H1 (cell line): ENCODE measurements at regions not wholly inside any gene's neighbourhood (a gene's known extent, or its start where the extent isn't known, plus 50 kb on each side); places are given as distances from the start of the nearest gene placed in this dataset.

Experiments used
- CTCF ChIA-PET: fragments of 300-600 bp; sonication (Branson Sonifier 250); formaldehyde crosslinking; loops from one replicate; lab custom pipeline; 2021; ENCODE audit not compliant: partially characterized antibody; lab: Charles Lee
- POLR2A ChIA-PET: fragments of 300-600 bp; sonication (Branson Sonifier 250); formaldehyde crosslinking; loops from one replicate; lab custom pipeline; 2021; ENCODE audit warnings: inconsistent platforms; ENCODE audit not compliant: partially characterized antibody; lab: Charles Lee
- DNase-seq, 2 experiments: peaks; one replicate each; pipeline versions ENCODE4 v3.0.0 to v3.0.0-alpha.2; 2010 to 2022; ENCODE audit warnings: low spot score in 2 of 2, low read depth in 1 of 2, mixed read lengths in 1 of 2
- FAIRE-seq: peaks from 2 replicates; lab custom pipeline; 2011; peaks lifted over from hg19 to GRCh38; lab: Jason Lieb, UNC
- H2AFZ ChIP-seq: 2 replicates; pipeline ENCODE4 v1.8.1; 2012; ENCODE audit warnings: low read length, inconsistent platforms
- H2AK5ac ChIP-seq: 2 replicates; pipeline ENCODE4 v1.6.1; 2013; ENCODE audit warnings: low read depth, low read length
- H2BK120ac ChIP-seq: replicated peaks from 2 replicates; pipeline ENCODE3; 2013; ENCODE audit warnings: low read depth, low read length, inconsistent platforms
- H2BK12ac ChIP-seq: 2 replicates; pipeline ENCODE4 v1.6.1; 2013; ENCODE audit warnings: low read depth, low read length
- H2BK15ac ChIP-seq: 2 replicates; pipeline ENCODE4 v1.6.1; 2013; ENCODE audit warnings: low read length
- H2BK20ac ChIP-seq: 2 replicates; pipeline ENCODE4 v1.6.1; 2013; ENCODE audit warnings: low read length
- H2BK5ac ChIP-seq: 2 replicates; pipeline ENCODE4 v1.6.1; 2013; ENCODE audit warnings: low read depth, low read length
- H3K14ac ChIP-seq: 2 replicates; pipeline ENCODE4 v1.6.1; 2013; ENCODE audit warnings: inconsistent platforms; ENCODE audit not compliant: insufficient read length
- H3K18ac ChIP-seq: 2 replicates; pipeline ENCODE4 v1.6.1; 2013; ENCODE audit warnings: low read length; ENCODE audit errors: extremely low read depth
- H3K23ac ChIP-seq: 2 replicates; pipeline ENCODE4 v1.6.1; 2013; ENCODE audit warnings: inconsistent platforms; ENCODE audit not compliant: insufficient read length
- H3K23me2 ChIP-seq: 2 replicates; pipeline ENCODE4 v1.6.1; 2013; ENCODE audit warnings: low read depth, low read length
- H3K27ac ChIP-seq: 2 replicates; pipeline ENCODE4 v1.6.1; 2011; ENCODE audit warnings: low read depth, low read length, inconsistent platforms
- H3K27me3 ChIP-seq, 4 experiments: replicated peaks in 1 of 4; 1 replicate in 1 of 4; 2 replicates in 3 of 4; pipeline versions ENCODE4 v1.6.1 to v1.8.1; 2011 to 2013; ENCODE audit warnings: low read length in 3 of 4, mild to moderate bottlenecking in 3 of 4, inconsistent platforms in 2 of 4, mixed read lengths in 2 of 4, moderate library complexity in 1 of 4; ENCODE audit not compliant: control insufficient read depth in 3 of 4, insufficient read depth in 3 of 4; ENCODE audit errors: extremely low read depth in 1 of 4
- H3K36me3 ChIP-seq, 4 experiments: 2 replicates each; pipeline versions ENCODE4 v1.6.1 to v1.8.1; 2011 to 2013; ENCODE audit warnings: mild to moderate bottlenecking in 4 of 4, low read length in 3 of 4, moderate library complexity in 2 of 4, control low read depth in 1 of 4, inconsistent platforms in 1 of 4; ENCODE audit not compliant: insufficient read depth in 4 of 4, control insufficient read depth in 2 of 4
- H3K4ac ChIP-seq: replicated peaks from 2 replicates; pipeline ENCODE3; 2013; ENCODE audit warnings: low read length, low read depth, mixed read lengths, inconsistent platforms; ENCODE audit not compliant: insufficient read length
- H3K4me1 ChIP-seq, 4 experiments: replicated peaks in 1 of 4; 1 replicate in 1 of 4; 2 replicates in 3 of 4; pipeline versions ENCODE4 v1.6.1 to v1.8.1; 2011 to 2013; ENCODE audit warnings: low read length in 3 of 4, inconsistent platforms in 2 of 4, mixed read lengths in 1 of 4; ENCODE audit not compliant: insufficient read depth in 4 of 4, control insufficient read depth in 3 of 4
- H3K4me2 ChIP-seq, 2 experiments: 2 replicates each; pipeline versions ENCODE4 v1.6.1 to v1.8.1; 2011 to 2013; ENCODE audit warnings: low read depth in 2 of 2, low read length in 2 of 2, control low read depth in 1 of 2, inconsistent platforms in 1 of 2, mild to moderate bottlenecking in 1 of 2; ENCODE audit not compliant: insufficient read depth in 1 of 2
- H3K4me3 ChIP-seq, 4 experiments: fragments of 200-600, 300-600 bp in 1 of 4; sonication (generic), shearing (Covaris generic), sonication (Bioruptor Twin) in 1 of 4; 2 replicates each; pipeline versions ENCODE4 v1.5.1 to v1.8.1; 2011 to 2016; ENCODE audit warnings: low read length in 4 of 4, low read depth in 3 of 4, control low read depth in 2 of 4, inconsistent platforms in 2 of 4, mild to moderate bottlenecking in 2 of 4, mixed read lengths in 1 of 4, moderate library complexity in 1 of 4; ENCODE audit not compliant: insufficient read depth in 2 of 4; ENCODE audit errors: extremely low read depth in 1 of 4
- H3K56ac ChIP-seq: replicated peaks from 2 replicates; pipeline ENCODE3; 2013; ENCODE audit warnings: low read depth, mild to moderate bottlenecking, mixed read lengths, low read length, inconsistent platforms; ENCODE audit not compliant: insufficient read length
- H3K79me1 ChIP-seq: 2 replicates; pipeline ENCODE4 v1.6.1; 2013; ENCODE audit warnings: low read depth, low read length, control low read depth
- H3K79me2 ChIP-seq, 2 experiments: 2 replicates each; pipeline versions ENCODE4 v1.6.1 to v1.8.1; 2012 to 2013; ENCODE audit warnings: low read length in 2 of 2, mild to moderate bottlenecking in 2 of 2, inconsistent platforms in 1 of 2; ENCODE audit not compliant: insufficient read depth in 2 of 2, control insufficient read depth in 1 of 2
- H3K9ac ChIP-seq, 4 experiments: replicated peaks in 1 of 4; 1 replicate in 1 of 4; 2 replicates in 3 of 4; pipeline versions ENCODE4 v1.6.1 to v1.8.1; 2011 to 2013; ENCODE audit warnings: low read depth in 3 of 4, low read length in 3 of 4, control low read depth in 2 of 4, mild to moderate bottlenecking in 2 of 4, moderate library complexity in 2 of 4, inconsistent platforms in 1 of 4; ENCODE audit errors: extremely low read depth in 1 of 4
- H3K9me3 ChIP-seq, 2 experiments: 2 replicates each; pipeline versions ENCODE4 v1.6.1 to v1.8.1; 2012 to 2013; ENCODE audit warnings: mild to moderate bottlenecking in 2 of 2, moderate library complexity in 2 of 2, control low read depth in 1 of 2, inconsistent platforms in 1 of 2, low read depth in 1 of 2, low read length in 1 of 2, mixed read lengths in 1 of 2; ENCODE audit not compliant: insufficient read depth in 2 of 2
- H4K20me1 ChIP-seq, 2 experiments: replicated peaks in 1 of 2; 2 replicates each; pipeline versions ENCODE3 to v1.8.1; 2011 to 2013; ENCODE audit warnings: inconsistent platforms in 2 of 2, low read length in 2 of 2, mild to moderate bottlenecking in 1 of 2; ENCODE audit not compliant: insufficient read depth in 2 of 2, control insufficient read depth in 1 of 2
- H4K5ac ChIP-seq: 2 replicates; pipeline ENCODE4 v1.6.1; 2013; ENCODE audit warnings: low read length, low read depth, mixed read lengths, inconsistent platforms; ENCODE audit not compliant: insufficient read length
- H4K8ac ChIP-seq: 2 replicates; pipeline ENCODE4 v1.8.0; 2013; ENCODE audit warnings: mild to moderate bottlenecking, moderate library complexity, low read length, inconsistent platforms; ENCODE audit not compliant: insufficient read depth; ENCODE audit errors: extremely low read depth
- H4K91ac ChIP-seq: replicated peaks from 2 replicates; pipeline ENCODE3; 2013; ENCODE audit warnings: low read length, mixed read lengths, inconsistent platforms; ENCODE audit not compliant: insufficient read length
- EP300 ChIP-seq, 2 experiments: IDR thresholded peaks; 1 replicate in 1 of 2; 2 replicates in 1 of 2; pipeline ENCODE4 v1.6.1; 2011 to 2012; ENCODE audit warnings: low read depth in 2 of 2, low read length in 2 of 2, mild to moderate bottlenecking in 2 of 2, borderline replicate concordance in 1 of 2, inconsistent platforms in 1 of 2, moderate library complexity in 1 of 2
- RNF2 ChIP-seq: fragments of 200-900, 300-1000 bp; sonication (generic); IDR thresholded peaks from 2 replicates; pipeline ENCODE4 v1.7.1; 2016; ENCODE audit warnings: borderline replicate concordance, low read depth, mild to moderate bottlenecking, antibody characterized with exemption, low read length; ENCODE audit not compliant: poor library complexity, severe bottlenecking; ENCODE audit errors: missing control alignments
- WGBS, 2 experiments: shearing (Covaris generic) in 1 of 2; methylation state at CpG; one replicate each; pipeline versions ENCODE4 v1.1.6 to v1.1.7; 2013 to 2015; ENCODE audit warnings: low lambda C conversion rate in 2 of 2, mixed read lengths in 2 of 2, inconsistent platforms in 1 of 2, low coverage in 1 of 2, missing lambda C conversion rate in 1 of 2; ENCODE audit not compliant: insufficient replicate concordance in 2 of 2, insufficient coverage in 1 of 2, insufficient read length in 1 of 2; ENCODE audit errors: extremely low coverage in 1 of 2, missing lambda C conversion rate in 1 of 2; 5-methylcytosine and 5-hydroxymethylcytosine counted together

- POLR2A ChIA-PET: no interaction called here
- Histone ChIP-seq H2BK20ac (no peak overlapping the region), H3K23ac (no peak overlapping the region), H2BK15ac (no peak overlapping the region), H2BK120ac (no peak overlapping the region), H2AFZ (no peak overlapping the region), H3K36me3 (no peaks in the 10 kb centered on the region), H3K9ac (no peak overlapping the region), H3K27ac (no peak overlapping the region), H3K4me2 (no peak overlapping the region), H3K79me2 (no peaks in the 10 kb centered on the region), H3K18ac (no peak overlapping the region), H3K56ac (no peak overlapping the region), H4K8ac (no peak overlapping the region), H4K5ac (no peak overlapping the region), H4K91ac (no peak overlapping the region), H3K9me3 (no peaks in the 10 kb centered on the region), H3K4me1 (no peaks in the 10 kb centered on the region), H2AK5ac (no peak overlapping the region), H2BK12ac (no peak overlapping the region), H3K23me2 (no peaks in the 10 kb centered on the region), H3K4me3 (no peak overlapping the region), H4K20me1 (no peaks in the 10 kb centered on the region), H3K4ac (no peak overlapping the region), H2BK5ac (no peak overlapping the region), H3K79me1 (no peaks in the 10 kb centered on the region), H3K27me3 (peaks cover 0 to 1% (median 0%) of the 10 kb centered on the region in 4 experiments; a peak in 1 of 7 replicates), H3K14ac (no peak overlapping the region)
- DNase-seq: no peak
- WGBS, 2 experiments: 62% methylated on average over 2 of the region's 2 CpGs; no CpG with 5 or more reads in 1 of the 2 experiments
- CTCF ChIA-PET: no interaction called here
- FAIRE-seq: no peak
- TF ChIP-seq EP300 (IDR thresholded peaks at IDR 0.05; ENCODE audit: borderline replicate concordance in 1 of 2, low read depth in 2 of 2, low read length in 2 of 2) (no peak), RNF2 (no peak)
These were observed 128.4 kb upstream of the TP63 start for GRCh38 chr3:189502676-189503257.
